GM19397 (cell line): ENCODE measurements at regions not wholly inside any gene's neighbourhood (a gene's known extent, or its start where the extent isn't known, plus 50 kb on each side); places are given as distances from the start of the nearest gene placed in this dataset.

Experiments
- ATAC-seq: cut with Tn5 transposase; IDR thresholded peaks from one replicate; pipeline ENCODE4 v1.9.1; 2021; ENCODE audit warnings: mild to moderate bottlenecking, moderate library complexity; ENCODE audit not compliant: unreplicated experiment

GRCh38 chr1:229075716-229076115 is 195.2 kb upstream of the RAB4A start:
- no peak for ATAC-seq

GRCh38 chr1:229076195-229076594 is 194.7 kb upstream of the RAB4A start:
- ATAC-seq = no peak

- no peak for ATAC-seq
Measured at GRCh38 chr1:229079016-229079595, 191.8 kb upstream of the RAB4A start.

- no peak for ATAC-seq
Measured at GRCh38 chr1:229080361-229080760, 190.6 kb upstream of the RAB4A start.

- ATAC-seq = no peak
Measured at GRCh38 chr1:229085291-229085690, 185.6 kb upstream of the RAB4A start.

GRCh38 chr1:229086091-229086490 is 184.8 kb upstream of the RAB4A start:
- no peak for ATAC-seq

- ATAC-seq = no peak
Measured at GRCh38 chr1:229086686-229087085, 184.2 kb upstream of the RAB4A start.

- no peak for ATAC-seq
Measured at GRCh38 chr1:229087339-229087738, 183.6 kb upstream of the RAB4A start.

- no peak for ATAC-seq
Measured at GRCh38 chr1:229087906-229088305, 183.0 kb upstream of the RAB4A start.

- ATAC-seq = no peak
Measured at GRCh38 chr1:229088711-229089110, 182.2 kb upstream of the RAB4A start.

- ATAC-seq = no peak
Measured at GRCh38 chr1:229089586-229090208, 181.2 kb upstream of the RAB4A start.

GRCh38 chr1:229091721-229092136 is 179.2 kb upstream of the RAB4A start:
- no peak for ATAC-seq

- no peak for ATAC-seq
Measured at GRCh38 chr1:229092377-229093237, 178.3 kb upstream of the RAB4A start.

GRCh38 chr1:229093238-229093540 is 177.7 kb upstream of the RAB4A start:
- no peak for ATAC-seq

- no peak for ATAC-seq
Measured at GRCh38 chr1:229093609-229094336, 177.1 kb upstream of the RAB4A start.

- no peak for ATAC-seq
Measured at GRCh38 chr1:229094476-229095311, 176.2 kb upstream of the RAB4A start.

- no peak for ATAC-seq
Measured at GRCh38 chr1:229095325-229095724, 175.6 kb upstream of the RAB4A start.

GRCh38 chr1:229097356-229097755 is 173.6 kb upstream of the RAB4A start:
- ATAC-seq = no peak

- ATAC-seq = no peak
Measured at GRCh38 chr1:229098361-229098760, 172.6 kb upstream of the RAB4A start.

- ATAC-seq = no peak
Measured at GRCh38 chr1:229098903-229099578, 171.9 kb upstream of the RAB4A start.
